Peyer's patch (tissue), 4 donors: ENCODE measurements at regions not wholly inside any gene's neighbourhood (a gene's known extent, or its start where the extent isn't known, plus 50 kb on each side); places are given as distances from the start of the nearest gene placed in this dataset.

Experiments used
- DNase-seq, 3 donors: peaks; one replicate each; pipeline ENCODE4 v3.0.0-alpha.2; 2017 to 2019
- H3K27ac ChIP-seq, 4 donors: fragments of 200-600 bp; sonication (generic); one replicate each; pipeline ENCODE4 v1.5.1; 2016 to 2019
- H3K27me3 ChIP-seq, 2 donors: fragments of 200-600 bp; sonication (generic); one replicate each; pipeline ENCODE4 v1.5.1; 2019
- H3K36me3 ChIP-seq, 3 donors: fragments of 200-600 bp; sonication (generic); one replicate each; pipeline ENCODE4 v1.5.1; 2016 to 2019
- H3K4me1 ChIP-seq, 4 donors: fragments of 200-600 bp; sonication (generic); one replicate each; pipeline ENCODE4 v1.5.1; 2016 to 2019
- H3K4me3 ChIP-seq, 4 donors: fragments of 200-600 bp; sonication (generic); 1 replicate in 3 of 4; 2 replicates in 1 of 4; pipeline ENCODE4 v1.5.1; 2016 to 2019; ENCODE audit warnings: mild to moderate bottlenecking in 1 of 4
- H3K9me3 ChIP-seq, 4 donors: fragments of 200-600 bp; sonication (generic); one replicate each; pipeline ENCODE4 v1.5.1; 2016 to 2019; ENCODE audit warnings: mild to moderate bottlenecking in 1 of 4
- POLR2A ChIP-seq, 2 donors: fragments of 450-650 bp; IDR thresholded peaks; one replicate each; pipeline ENCODE4 v1.5.1; 2017; ENCODE audit warnings: antibody characterized with exemption in 2 of 2, mild to moderate bottlenecking in 2 of 2, moderate library complexity in 2 of 2
- TF ChIP-seq, protein P1 (sequence below), 6 experiments: fragments of 450-650 bp in 4 of 6; fragments of 200-600 bp in 2 of 6; sonication (generic) in 1 of 6; IDR thresholded peaks; one replicate each; pipeline ENCODE4 v1.5.1; 2017 to 2019; ENCODE audit warnings: antibody characterized with exemption in 6 of 6, mild to moderate bottlenecking in 3 of 6, moderate library complexity in 1 of 6

DNA sequence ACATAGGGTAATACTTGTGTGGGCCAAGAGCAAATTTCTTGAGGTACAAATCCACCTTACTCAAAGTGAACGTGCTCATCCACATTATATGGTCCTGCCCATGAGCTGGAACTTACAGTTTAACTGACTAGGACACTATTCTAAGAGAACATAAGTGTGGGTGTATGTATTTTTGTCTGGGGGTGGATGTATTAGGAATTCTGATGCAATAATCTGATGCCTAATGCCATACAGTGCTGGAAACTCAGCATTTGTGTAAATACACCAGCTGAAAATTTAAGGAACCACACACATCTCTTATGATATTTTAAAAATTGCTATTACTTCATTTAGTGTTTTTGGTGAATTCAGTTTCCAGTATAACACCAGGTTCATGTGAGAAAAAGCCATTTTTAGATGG lies 1350.7 kb downstream of the ZPLD1 start:
- no peaks in the 10 kb centered on the region for H3K27me3 ChIP-seq

DNA sequence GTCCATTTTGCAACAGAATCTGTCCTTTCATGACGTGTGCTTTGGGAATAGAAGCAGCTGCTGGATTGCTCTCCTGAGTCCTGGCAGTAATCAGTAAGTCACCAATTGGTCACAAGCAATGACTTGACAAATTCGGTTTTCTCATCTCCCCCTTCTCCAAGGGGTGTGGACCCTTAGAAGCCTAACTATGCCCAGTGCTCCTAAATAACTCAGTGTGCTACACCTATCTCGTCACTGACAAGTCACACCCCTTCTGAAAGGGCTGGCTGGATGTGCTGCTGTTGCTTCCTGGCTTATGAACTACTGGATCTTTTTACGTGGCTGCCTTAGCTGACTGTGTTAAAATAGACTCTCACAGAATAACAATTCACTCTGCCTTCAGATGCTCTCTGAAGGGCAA lies 1351.5 kb downstream of the ZPLD1 start:
- DNase-seq, result no peak
- no peak overlapping the region for H3K27ac ChIP-seq
- H3K4me3 ChIP-seq, result no peak overlapping the region
- TF ChIP-seq POLR2A (IDR thresholded peaks at IDR 0.05), result no peak
- TF ChIP-seq, protein P1, sequence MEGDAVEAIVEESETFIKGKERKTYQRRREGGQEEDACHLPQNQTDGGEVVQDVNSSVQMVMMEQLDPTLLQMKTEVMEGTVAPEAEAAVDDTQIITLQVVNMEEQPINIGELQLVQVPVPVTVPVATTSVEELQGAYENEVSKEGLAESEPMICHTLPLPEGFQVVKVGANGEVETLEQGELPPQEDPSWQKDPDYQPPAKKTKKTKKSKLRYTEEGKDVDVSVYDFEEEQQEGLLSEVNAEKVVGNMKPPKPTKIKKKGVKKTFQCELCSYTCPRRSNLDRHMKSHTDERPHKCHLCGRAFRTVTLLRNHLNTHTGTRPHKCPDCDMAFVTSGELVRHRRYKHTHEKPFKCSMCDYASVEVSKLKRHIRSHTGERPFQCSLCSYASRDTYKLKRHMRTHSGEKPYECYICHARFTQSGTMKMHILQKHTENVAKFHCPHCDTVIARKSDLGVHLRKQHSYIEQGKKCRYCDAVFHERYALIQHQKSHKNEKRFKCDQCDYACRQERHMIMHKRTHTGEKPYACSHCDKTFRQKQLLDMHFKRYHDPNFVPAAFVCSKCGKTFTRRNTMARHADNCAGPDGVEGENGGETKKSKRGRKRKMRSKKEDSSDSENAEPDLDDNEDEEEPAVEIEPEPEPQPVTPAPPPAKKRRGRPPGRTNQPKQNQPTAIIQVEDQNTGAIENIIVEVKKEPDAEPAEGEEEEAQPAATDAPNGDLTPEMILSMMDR (IDR thresholded peaks at IDR 0.05), result no peak
- no peaks in the 10 kb centered on the region for H3K36me3 ChIP-seq
- H3K9me3 ChIP-seq, result no peaks in the 10 kb centered on the region
- H3K4me1 ChIP-seq, result no peaks in the 10 kb centered on the region
- no peaks in the 10 kb centered on the region for H3K27me3 ChIP-seq

More for the DNA sequence above, 1350.7 kb downstream of the ZPLD1 start:
- no peaks in the 10 kb centered on the region for H3K4me1 ChIP-seq
- no peak overlapping the region for H3K27ac ChIP-seq
- no peaks in the 10 kb centered on the region for H3K36me3 ChIP-seq
- no peak overlapping the region for H3K4me3 ChIP-seq
- no peak for DNase-seq
- TF ChIP-seq, protein P1 (IDR thresholded peaks at IDR 0.05), result no peak
- TF ChIP-seq POLR2A (IDR thresholded peaks at IDR 0.05), result no peak
- no peaks in the 10 kb centered on the region for H3K9me3 ChIP-seq

DNA sequence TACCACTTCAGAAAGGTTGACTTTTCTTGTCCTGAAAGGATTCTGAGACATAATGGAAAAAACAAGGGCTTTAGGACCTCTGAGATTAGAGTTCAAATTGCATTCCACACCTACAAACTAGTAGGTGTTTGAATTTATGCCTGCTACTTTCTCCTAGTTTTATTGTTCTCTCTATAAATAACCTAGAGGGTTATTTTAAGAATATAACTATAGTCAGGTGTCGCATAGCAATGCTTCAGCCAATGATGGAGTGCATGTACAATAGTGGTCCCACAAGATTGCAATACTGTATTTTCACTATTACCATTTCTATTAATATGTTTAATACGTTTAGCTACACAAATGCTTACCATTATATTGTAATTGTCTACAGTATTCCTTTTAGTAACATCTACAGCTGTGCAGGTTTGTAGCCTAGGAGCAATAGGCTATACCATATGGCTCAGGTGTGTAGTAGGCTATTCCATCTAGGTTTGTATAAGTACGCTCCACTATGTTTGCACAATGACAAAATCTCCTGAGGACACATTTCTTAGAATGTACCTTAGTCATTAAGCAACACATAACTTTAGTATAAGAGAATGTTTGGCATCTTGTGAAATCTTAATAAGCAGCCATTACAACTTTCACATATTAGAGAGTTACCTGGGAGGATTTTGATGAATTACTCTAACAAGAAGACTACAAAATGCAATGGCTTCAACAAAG lies 1352.5 kb downstream of the ZPLD1 start:
- Histone ChIP-seq H3K27ac (no peak overlapping the region), H3K4me3 (no peak overlapping the region), H3K27me3 (no peaks in the 10 kb centered on the region), H3K9me3 (no peaks in the 10 kb centered on the region), H3K36me3 (no peaks in the 10 kb centered on the region), H3K4me1 (no peaks in the 10 kb centered on the region)
- TF ChIP-seq, protein P1 (IDR thresholded peaks at IDR 0.05), result no peak
- no peak for TF ChIP-seq POLR2A (IDR thresholded peaks at IDR 0.05)
- DNase-seq, result no peak

DNA sequence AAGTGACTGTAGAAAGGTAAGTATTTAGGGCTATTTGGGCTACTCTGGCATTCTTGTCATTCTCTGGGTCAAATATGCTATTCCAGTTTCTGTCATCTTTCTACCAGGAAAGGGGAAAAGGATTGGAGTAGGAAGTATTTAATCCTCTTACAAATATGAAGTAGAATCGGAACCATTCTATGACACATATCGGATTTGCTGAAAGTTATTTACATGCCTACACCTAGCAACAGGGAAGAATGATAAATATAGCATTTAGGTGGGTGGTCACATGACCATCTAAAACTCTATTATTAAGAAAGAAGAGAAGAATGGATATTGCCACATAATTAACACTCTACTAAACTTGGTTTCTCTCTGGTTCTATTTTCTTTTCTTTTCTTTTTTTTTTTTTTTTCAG lies 1353.1 kb downstream of the ZPLD1 start:
- H3K4me1 ChIP-seq, result no peaks in the 10 kb centered on the region

DNA sequence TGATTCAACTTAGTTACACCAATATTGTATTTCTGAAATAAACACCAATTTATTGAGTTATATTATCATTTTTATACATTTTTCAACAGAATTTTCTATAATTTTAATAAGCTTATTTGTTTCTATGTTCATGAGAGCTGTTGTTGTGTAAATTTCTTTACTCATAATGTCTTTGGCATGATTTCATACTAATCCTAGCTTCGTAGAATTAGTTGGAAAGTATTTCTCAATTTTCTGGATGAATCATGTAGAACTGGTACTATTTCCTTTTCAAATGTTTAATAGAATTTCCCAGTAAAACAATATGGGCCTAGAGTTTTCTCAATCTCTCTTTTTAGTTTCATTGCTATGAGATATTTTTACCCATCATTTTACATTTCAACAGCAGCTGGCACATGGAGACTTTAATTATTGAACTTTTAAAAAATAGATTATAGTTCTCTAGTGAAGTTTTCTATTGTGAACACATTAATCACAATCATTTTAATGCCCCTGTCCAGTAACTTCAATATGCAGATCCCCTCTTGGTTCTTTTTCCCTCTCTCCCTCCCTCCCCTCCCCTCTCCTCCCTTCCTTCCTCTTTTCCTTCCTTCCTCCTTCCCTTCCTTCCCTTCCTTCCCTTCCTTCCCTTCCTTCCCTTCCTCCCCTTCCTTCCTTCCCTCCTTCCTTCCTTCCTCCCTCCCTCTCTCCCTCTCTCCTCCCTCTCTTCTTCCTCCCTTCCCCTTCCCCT lies 1357.1 kb downstream of the ZPLD1 start:
- H3K4me3 ChIP-seq, result no peak overlapping the region
- no peaks in the 10 kb centered on the region for H3K36me3 ChIP-seq
- H3K9me3 ChIP-seq, result no peaks in the 10 kb centered on the region
- no peak for DNase-seq
- H3K27me3 ChIP-seq, result no peaks in the 10 kb centered on the region
- no peak overlapping the region for H3K27ac ChIP-seq
- no peak for TF ChIP-seq POLR2A (IDR thresholded peaks at IDR 0.05)
- TF ChIP-seq, protein P1 (IDR thresholded peaks at IDR 0.05), result no peak
- no peaks in the 10 kb centered on the region for H3K4me1 ChIP-seq

More for the DNA sequence above, 1353.1 kb downstream of the ZPLD1 start:
- H3K4me3 ChIP-seq, result no peak overlapping the region
- H3K9me3 ChIP-seq, result no peaks in the 10 kb centered on the region
- no peak for DNase-seq
- TF ChIP-seq POLR2A (IDR thresholded peaks at IDR 0.05), result no peak
- TF ChIP-seq, protein P1 (IDR thresholded peaks at IDR 0.05), result no peak
- H3K27ac ChIP-seq, result no peak overlapping the region
- no peaks in the 10 kb centered on the region for H3K27me3 ChIP-seq
- H3K36me3 ChIP-seq, result no peaks in the 10 kb centered on the region
